Progenitor cell of endocrine pancreas (in vitro differentiated cells): ENCODE measurements at regions not wholly inside any gene's neighbourhood (a gene's known extent, or its start where the extent isn't known, plus 50 kb on each side); places are given as distances from the start of the nearest gene placed in this dataset.

Experiments
- DNase-seq: peaks from one replicate; pipeline ENCODE4 v3.0.0; 2021; ENCODE audit warnings: low spot score; ENCODE audit not compliant: unreplicated experiment
- H3K27ac Mint-ChIP-seq: 2 replicates; pipeline ENCODE4 v1.8.0; 2021; ENCODE audit warnings: mild to moderate bottlenecking, moderate library complexity, mixed read lengths
- H3K27me3 Mint-ChIP-seq: 2 replicates; pipeline ENCODE4 v1.8.0; 2021; ENCODE audit warnings: mixed read lengths
- H3K36me3 Mint-ChIP-seq: 2 replicates; pipeline ENCODE4 v1.8.0; 2022; ENCODE audit warnings: mixed read lengths; ENCODE audit not compliant: insufficient read depth
- H3K4me1 Mint-ChIP-seq: 2 replicates; pipeline ENCODE4 v1.8.0; 2021; ENCODE audit warnings: low read depth, mixed read lengths
- H3K4me3 Mint-ChIP-seq: 2 replicates; pipeline ENCODE4 v1.8.0; 2021; ENCODE audit warnings: low read depth, mild to moderate bottlenecking, moderate library complexity, mixed read lengths
- H3K9me3 Mint-ChIP-seq: 2 replicates; pipeline ENCODE4 v1.8.0; 2021; ENCODE audit warnings: low read depth, mixed read lengths
- CTCF ChIP-seq: fragments of 200-600 bp; sonication (generic); IDR thresholded peaks from one replicate; pipeline ENCODE4 v1.5.0; 2021; ENCODE audit warnings: antibody characterized with exemption, mild to moderate bottlenecking; ENCODE audit not compliant: unreplicated experiment

GRCh38 chr4:133969202-133969848 is 232.3 kb downstream of the PABPC4L start:
- no peak for TF ChIP-seq CTCF
- no peaks in the 10 kb centered on the region for H3K36me3 Mint-ChIP-seq

GRCh38 chr4:133968174-133968573 is 233.4 kb downstream of the PABPC4L start:
- no peak for TF ChIP-seq CTCF
- Mint-ChIP-seq H3K4me3 (no peak overlapping the region), H3K36me3 (no peaks in the 10 kb centered on the region), H3K9me3 (peaks cover 21% of the 10 kb centered on the region), H3K27me3 (no peaks in the 10 kb centered on the region), H3K27ac (no peak overlapping the region), H3K4me1 (peaks cover 1% of the 10 kb centered on the region)
- DNase-seq: no peak

More at GRCh38 chr4:133969202-133969848, 232.3 kb downstream of the PABPC4L start:
- Mint-ChIP-seq H3K9me3 (peaks cover 14% of the 10 kb centered on the region), H3K27ac (no peak overlapping the region), H3K4me1 (peaks cover 1% of the 10 kb centered on the region), H3K27me3 (no peaks in the 10 kb centered on the region), H3K4me3 (no peak overlapping the region)
- DNase-seq: no peak

GRCh38 chr4:133960975-133961374 is 240.6 kb downstream of the PABPC4L start:
- DNase-seq: no peak
- Mint-ChIP-seq H3K4me3 (no peak overlapping the region), H3K27ac (no peak overlapping the region), H3K27me3 (no peaks in the 10 kb centered on the region), H3K36me3 (no peaks in the 10 kb centered on the region), H3K9me3 (peaks cover 26% of the 10 kb centered on the region), H3K4me1 (no peaks in the 10 kb centered on the region)
- no peak for TF ChIP-seq CTCF

GRCh38 chr4:133943081-133943480 is 258.5 kb downstream of the PABPC4L start:
- no peak for TF ChIP-seq CTCF
- H3K9me3 Mint-ChIP-seq: no peaks in the 10 kb centered on the region
- no peak for DNase-seq
- no peaks in the 10 kb centered on the region for H3K27me3 Mint-ChIP-seq
- no peaks in the 10 kb centered on the region for H3K36me3 Mint-ChIP-seq
- H3K27ac Mint-ChIP-seq: no peak overlapping the region
- H3K4me1 Mint-ChIP-seq: peaks cover 3% of the 10 kb centered on the region
- H3K4me3 Mint-ChIP-seq: no peak overlapping the region

- Mint-ChIP-seq H3K27me3 (no peaks in the 10 kb centered on the region), H3K9me3 (no peaks in the 10 kb centered on the region), H3K36me3 (no peaks in the 10 kb centered on the region), H3K4me1 (peaks cover 3% of the 10 kb centered on the region), H3K27ac (no peak overlapping the region), H3K4me3 (no peak overlapping the region)
- no peak for DNase-seq
- no peak for TF ChIP-seq CTCF
These were observed 263.5 kb downstream of the PABPC4L start for GRCh38 chr4:133938061-133938460.
